ENCODE measurements at regions not wholly inside any gene's neighbourhood (a gene's known extent, or its start where the extent isn't known, plus 50 kb on each side); places are given as distances from the start of the nearest gene placed in this dataset.

DNA sequence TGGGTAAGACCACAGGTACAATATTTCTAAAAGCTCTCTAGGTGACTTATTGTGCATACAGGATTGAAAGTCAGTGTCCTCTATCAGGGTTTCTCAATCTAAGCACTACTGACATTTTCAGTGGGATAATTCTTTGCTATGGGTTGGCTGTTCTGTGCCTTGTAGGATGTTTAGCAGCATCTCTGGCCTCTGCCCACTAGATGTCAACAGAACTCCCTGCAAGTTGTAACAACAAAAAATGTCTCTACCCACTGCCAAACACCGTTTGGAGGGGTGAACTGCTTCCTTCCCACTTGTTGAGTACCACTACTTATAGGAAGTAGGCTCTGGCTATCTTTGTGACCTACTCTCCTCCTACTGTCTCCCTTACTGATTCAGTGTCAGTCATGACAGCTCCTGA lies 90.1 kb upstream of the ZRANB2 start:
- TF ChIP-seq SMAD2 (IDR thresholded peaks at IDR 0.05; ENCODE audit: low read depth, low read length) (no peak), MTA1 (IDR thresholded peaks at IDR 0.05; ENCODE audit: borderline replicate concordance) (no peak)
